Peyer's patch (tissue), 4 donors: ENCODE measurements at regions not wholly inside any gene's neighbourhood (a gene's known extent, or its start where the extent isn't known, plus 50 kb on each side); places are given as distances from the start of the nearest gene placed in this dataset.

Experiments
- POLR2A ChIP-seq, 2 donors: fragments of 450-650 bp; IDR thresholded peaks; one replicate each; pipeline ENCODE4 v1.5.1; 2017; ENCODE audit warnings: antibody characterized with exemption in 2 of 2, mild to moderate bottlenecking in 2 of 2, moderate library complexity in 2 of 2
- TF ChIP-seq, protein P1 (sequence below), 6 experiments: fragments of 450-650 bp in 4 of 6; fragments of 200-600 bp in 2 of 6; sonication (generic) in 1 of 6; IDR thresholded peaks; one replicate each; pipeline ENCODE4 v1.5.1; 2017 to 2019; ENCODE audit warnings: antibody characterized with exemption in 6 of 6, mild to moderate bottlenecking in 3 of 6, moderate library complexity in 1 of 6

DNA sequence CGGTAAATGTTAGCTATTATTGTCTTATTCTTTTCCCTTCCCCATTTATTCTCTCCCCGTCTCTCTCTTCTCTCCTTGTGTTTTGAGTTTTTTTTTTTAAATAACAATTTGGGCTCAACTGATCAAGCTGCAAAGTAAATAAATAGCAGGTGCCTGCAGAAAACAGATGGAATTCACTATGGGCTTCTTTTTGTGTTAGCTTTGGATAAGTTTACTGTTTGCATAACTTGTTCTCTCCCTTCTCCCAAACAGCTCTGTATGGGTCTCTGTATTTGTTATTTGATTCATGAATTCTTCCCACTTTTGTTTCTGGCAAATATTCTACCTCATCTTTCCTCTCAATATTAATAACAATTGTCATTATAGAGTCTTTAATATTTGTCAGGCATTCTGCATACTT, 111.8 kb upstream of the ASTN2 start:
- TF ChIP-seq, protein P1, sequence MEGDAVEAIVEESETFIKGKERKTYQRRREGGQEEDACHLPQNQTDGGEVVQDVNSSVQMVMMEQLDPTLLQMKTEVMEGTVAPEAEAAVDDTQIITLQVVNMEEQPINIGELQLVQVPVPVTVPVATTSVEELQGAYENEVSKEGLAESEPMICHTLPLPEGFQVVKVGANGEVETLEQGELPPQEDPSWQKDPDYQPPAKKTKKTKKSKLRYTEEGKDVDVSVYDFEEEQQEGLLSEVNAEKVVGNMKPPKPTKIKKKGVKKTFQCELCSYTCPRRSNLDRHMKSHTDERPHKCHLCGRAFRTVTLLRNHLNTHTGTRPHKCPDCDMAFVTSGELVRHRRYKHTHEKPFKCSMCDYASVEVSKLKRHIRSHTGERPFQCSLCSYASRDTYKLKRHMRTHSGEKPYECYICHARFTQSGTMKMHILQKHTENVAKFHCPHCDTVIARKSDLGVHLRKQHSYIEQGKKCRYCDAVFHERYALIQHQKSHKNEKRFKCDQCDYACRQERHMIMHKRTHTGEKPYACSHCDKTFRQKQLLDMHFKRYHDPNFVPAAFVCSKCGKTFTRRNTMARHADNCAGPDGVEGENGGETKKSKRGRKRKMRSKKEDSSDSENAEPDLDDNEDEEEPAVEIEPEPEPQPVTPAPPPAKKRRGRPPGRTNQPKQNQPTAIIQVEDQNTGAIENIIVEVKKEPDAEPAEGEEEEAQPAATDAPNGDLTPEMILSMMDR (IDR thresholded peaks at IDR 0.05): no peak
- no peak for TF ChIP-seq POLR2A (IDR thresholded peaks at IDR 0.05)
